NCI-H2171 treated with DMSO at 0.1 percent for 48 hours (cell line): ENCODE measurements at regions not wholly inside any gene's neighbourhood (a gene's known extent, or its start where the extent isn't known, plus 50 kb on each side); places are given as distances from the start of the nearest gene placed in this dataset.
"Not testable (repeated sequence)": the region's sequence is repeated elsewhere in the genome, so short reads cannot be mapped to it uniquely, and the experiment has no call there.

ENCODE experiments used
- DNase-seq: peaks from one replicate; lab custom pipeline; 2025; lab: John Stamatoyannopoulos, UW

- no peak for DNase-seq
These were observed 109.9 kb upstream of the ITGB1 start for GRCh38 chr10:33067917-33068316.

- DNase-seq, result no peak
These were observed 109.5 kb upstream of the ITGB1 start for GRCh38 chr10:33067481-33067880.

- DNase-seq, result no peak
These were observed 108.7 kb upstream of the ITGB1 start for GRCh38 chr10:33066558-33067236.

- no peak for DNase-seq
These were observed 107.1 kb upstream of the ITGB1 start for GRCh38 chr10:33065111-33065510.

GRCh38 chr10:33064706-33065105 is 106.7 kb upstream of the ITGB1 start:
- DNase-seq, result no peak

GRCh38 chr10:33057620-33058019 is 99.6 kb upstream of the ITGB1 start:
- DNase-seq, result no peak

GRCh38 chr10:33056828-33057596 is 99.0 kb upstream of the ITGB1 start:
- DNase-seq, result no peak

GRCh38 chr10:33055625-33056024 is 97.6 kb upstream of the ITGB1 start:
- no peak for DNase-seq

GRCh38 chr10:33052915-33053810 is 95.1 kb upstream of the ITGB1 start:
- no peak for DNase-seq

GRCh38 chr10:33052263-33052875 is 94.3 kb upstream of the ITGB1 start:
- peak; percentile 27 for DNase-seq

- not testable (repeated sequence) for DNase-seq
These were observed 92.2 kb upstream of the ITGB1 start for GRCh38 chr10:33049963-33050920.

- no peak for DNase-seq
These were observed 90.2 kb upstream of the ITGB1 start for GRCh38 chr10:33048223-33048622.

- DNase-seq, result no peak
These were observed 89.6 kb upstream of the ITGB1 start for GRCh38 chr10:33047655-33048054.

GRCh38 chr10:33046792-33047191 is 88.8 kb upstream of the ITGB1 start:
- no peak for DNase-seq

GRCh38 chr10:33045421-33045820 is 87.4 kb upstream of the ITGB1 start:
- no peak for DNase-seq

GRCh38 chr10:33042565-33042964 is 84.5 kb upstream of the ITGB1 start:
- DNase-seq, result no peak

GRCh38 chr10:33041783-33042437 is 83.9 kb upstream of the ITGB1 start:
- DNase-seq, result peak; percentile 38

GRCh38 chr10:33040436-33040835 is 82.4 kb upstream of the ITGB1 start:
- no peak for DNase-seq

- DNase-seq, result no peak
These were observed 81.2 kb upstream of the ITGB1 start for GRCh38 chr10:33039181-33039580.

GRCh38 chr10:33038672-33039071 is 80.6 kb upstream of the ITGB1 start:
- no peak for DNase-seq
